ENCODE measurements at regions not wholly inside any gene's neighbourhood (a gene's known extent, or its start where the extent isn't known, plus 50 kb on each side); places are given as distances from the start of the nearest gene placed in this dataset.

DNA sequence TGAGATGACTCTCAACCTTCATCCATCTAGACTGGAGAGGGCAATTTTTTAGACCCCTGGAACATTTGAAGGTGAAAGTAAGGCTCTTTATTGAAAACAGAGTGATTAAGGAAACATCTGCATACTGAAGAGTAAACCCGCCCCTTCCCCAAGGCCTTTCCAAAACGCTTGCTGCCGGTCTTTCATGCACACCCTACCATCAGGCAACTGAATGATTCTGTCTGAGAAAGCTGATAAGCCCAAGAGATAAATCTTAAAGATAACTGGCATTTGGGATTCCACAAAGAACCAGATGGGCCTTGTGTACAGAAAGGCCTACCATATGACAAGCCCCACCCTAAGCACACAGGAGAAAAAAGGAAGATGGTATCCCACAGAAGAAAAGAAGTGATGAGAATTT lies 54.4 kb upstream of the PIK3R1 start:
- DNase-seq = no peak

DNA sequence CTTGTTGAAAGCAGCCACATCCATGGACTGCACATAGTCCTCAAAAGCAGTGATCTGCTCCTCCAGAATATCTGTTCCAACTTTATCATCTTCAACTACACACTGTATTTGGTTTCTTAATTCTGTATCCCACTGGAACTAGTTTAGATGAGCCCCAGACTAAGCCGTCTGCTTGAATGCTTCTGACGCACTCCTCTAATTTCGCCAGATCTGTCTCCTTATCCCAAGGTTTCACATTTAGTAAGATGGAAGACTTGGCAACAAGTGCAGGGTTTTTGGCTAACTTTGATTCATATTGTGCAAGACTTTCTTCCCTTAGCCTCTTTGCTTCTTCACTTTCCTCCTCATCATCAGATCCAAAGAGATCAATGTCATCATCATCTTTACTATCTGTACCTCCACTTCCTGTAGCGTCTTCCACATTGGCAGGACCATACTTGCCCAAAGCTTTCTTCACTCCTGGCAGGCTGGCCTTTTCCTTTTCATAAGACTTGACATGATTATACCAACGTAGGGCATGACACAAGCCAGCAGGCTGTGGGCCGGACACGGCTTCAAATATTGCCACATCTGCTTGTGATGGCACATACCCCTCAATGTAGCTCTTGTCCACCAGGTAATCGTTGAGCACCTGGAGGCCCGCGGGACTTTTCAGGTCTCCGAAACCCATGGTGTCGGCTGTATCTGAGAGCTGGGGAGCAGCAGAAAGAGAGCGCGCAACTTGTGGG lies 56.2 kb upstream of the PIK3R1 start:
- DNase-seq = no peak

GRCh38 chr5:68155940-68156339 lies 59.6 kb upstream of the PIK3R1 start:
- DNase-seq = no peak

GRCh38 chr5:68154119-68154857 lies 61.3 kb upstream of the PIK3R1 start:
- no peak for DNase-seq

DNA sequence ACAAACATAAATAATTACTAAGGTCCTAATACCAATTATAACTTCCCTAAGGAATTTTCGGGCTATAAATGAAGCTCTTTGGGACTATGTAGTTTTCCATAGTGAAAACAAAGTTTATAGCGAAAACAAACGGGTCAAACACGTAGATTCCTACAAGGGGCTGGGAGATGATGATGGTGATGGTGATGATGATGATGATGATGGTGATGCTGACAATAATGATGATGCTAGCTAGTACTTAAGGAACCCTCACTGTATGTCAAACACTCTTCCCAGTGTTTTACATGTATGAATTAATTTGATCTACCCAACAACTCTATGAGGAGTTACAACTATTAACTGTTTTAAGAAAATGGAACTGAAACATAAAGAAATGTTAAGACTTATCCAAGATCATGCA lies 63.7 kb upstream of the PIK3R1 start:
- no peak for DNase-seq

- DNase-seq = no peak
These were observed 66.4 kb upstream of the PIK3R1 start for GRCh38 chr5:68149189-68149588.

GRCh38 chr5:68148096-68148495 lies 67.5 kb upstream of the PIK3R1 start:
- no peak for DNase-seq

GRCh38 chr5:68147659-68148058 lies 67.9 kb upstream of the PIK3R1 start:
- DNase-seq = no peak

GRCh38 chr5:68141494-68141893 lies 74.1 kb upstream of the PIK3R1 start:
- no peak for DNase-seq

- no peak for DNase-seq
These were observed 74.8 kb upstream of the PIK3R1 start for GRCh38 chr5:68140763-68141162.

- DNase-seq = no peak
These were observed 75.7 kb upstream of the PIK3R1 start for GRCh38 chr5:68139611-68140441.

GRCh38 chr5:68137511-68138140 lies 77.9 kb upstream of the PIK3R1 start:
- DNase-seq = no peak

- no peak for DNase-seq
These were observed 80.8 kb upstream of the PIK3R1 start for GRCh38 chr5:68134669-68135313.

DNA sequence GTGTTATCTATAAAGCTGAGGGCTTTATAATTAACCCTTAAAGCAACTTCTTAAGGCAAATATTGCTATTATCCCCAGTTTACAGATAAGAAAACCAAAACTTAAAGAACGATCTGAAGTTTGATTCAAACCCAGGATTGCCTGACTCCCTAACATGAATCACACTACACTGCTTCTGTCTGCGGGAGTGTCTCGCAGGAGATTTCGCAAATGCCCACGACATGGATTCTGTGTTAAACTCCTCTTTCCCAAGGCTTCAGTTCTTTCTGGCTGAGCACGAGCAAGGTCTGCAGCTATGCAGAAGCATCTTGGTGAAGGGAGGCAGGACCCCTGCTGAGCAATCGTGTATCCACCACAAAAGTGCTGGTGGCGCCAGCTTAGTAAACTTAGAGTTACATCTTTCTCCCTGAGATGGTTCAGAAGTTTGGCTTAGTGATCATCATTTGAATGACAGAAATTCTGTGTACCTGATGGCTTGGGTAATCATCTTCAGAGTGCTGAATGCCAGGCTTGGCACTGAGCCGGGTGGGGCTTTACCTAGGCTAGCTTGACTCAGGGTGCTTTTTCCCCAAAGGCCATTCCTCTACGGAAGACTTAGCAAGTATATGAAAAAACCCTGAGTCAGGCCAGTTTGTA lies 81.4 kb upstream of the PIK3R1 start:
- no peak for DNase-seq

DNA sequence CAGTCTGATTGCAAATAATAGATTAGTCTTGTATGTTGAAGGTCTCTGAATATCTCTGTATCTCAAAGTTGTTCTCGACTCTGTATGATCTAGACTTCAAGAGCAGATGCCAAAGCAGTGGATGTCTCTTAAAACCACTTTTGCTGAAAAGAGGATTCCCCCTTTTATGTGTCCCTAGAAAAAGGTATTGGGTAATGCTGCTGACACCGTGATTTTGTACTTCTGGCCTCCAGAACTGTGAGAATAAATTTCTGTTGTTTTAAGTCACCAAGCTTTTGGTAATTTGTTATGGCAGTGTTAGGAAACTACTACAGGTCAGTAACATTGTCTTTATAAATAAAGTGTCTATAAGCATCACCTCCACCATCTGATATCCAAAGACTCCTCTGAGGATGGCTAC lies 85.3 kb upstream of the PIK3R1 start:
- no peak for DNase-seq

DNA sequence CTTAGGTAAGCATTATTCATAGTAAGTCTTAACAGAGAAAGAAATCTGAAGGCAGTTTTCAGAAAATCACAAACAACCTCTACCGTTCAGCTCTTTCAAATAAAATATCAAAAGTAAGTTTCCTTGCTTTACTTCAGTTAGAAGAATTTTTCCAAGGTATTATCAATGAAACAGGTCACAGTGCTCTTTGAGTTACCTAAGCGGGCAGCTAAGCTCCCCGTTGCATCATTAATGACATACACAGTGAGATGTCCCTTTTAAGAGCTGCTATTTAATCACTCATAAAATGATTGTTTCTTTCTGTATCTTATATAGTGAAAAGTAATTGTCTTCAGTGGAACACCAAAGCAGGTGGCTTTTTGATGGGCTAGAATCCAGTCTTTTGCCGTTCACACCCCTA lies 86.2 kb upstream of the PIK3R1 start:
- no peak for DNase-seq

- DNase-seq = no peak
These were observed 88.7 kb upstream of the PIK3R1 start for GRCh38 chr5:68126886-68127285.

DNA sequence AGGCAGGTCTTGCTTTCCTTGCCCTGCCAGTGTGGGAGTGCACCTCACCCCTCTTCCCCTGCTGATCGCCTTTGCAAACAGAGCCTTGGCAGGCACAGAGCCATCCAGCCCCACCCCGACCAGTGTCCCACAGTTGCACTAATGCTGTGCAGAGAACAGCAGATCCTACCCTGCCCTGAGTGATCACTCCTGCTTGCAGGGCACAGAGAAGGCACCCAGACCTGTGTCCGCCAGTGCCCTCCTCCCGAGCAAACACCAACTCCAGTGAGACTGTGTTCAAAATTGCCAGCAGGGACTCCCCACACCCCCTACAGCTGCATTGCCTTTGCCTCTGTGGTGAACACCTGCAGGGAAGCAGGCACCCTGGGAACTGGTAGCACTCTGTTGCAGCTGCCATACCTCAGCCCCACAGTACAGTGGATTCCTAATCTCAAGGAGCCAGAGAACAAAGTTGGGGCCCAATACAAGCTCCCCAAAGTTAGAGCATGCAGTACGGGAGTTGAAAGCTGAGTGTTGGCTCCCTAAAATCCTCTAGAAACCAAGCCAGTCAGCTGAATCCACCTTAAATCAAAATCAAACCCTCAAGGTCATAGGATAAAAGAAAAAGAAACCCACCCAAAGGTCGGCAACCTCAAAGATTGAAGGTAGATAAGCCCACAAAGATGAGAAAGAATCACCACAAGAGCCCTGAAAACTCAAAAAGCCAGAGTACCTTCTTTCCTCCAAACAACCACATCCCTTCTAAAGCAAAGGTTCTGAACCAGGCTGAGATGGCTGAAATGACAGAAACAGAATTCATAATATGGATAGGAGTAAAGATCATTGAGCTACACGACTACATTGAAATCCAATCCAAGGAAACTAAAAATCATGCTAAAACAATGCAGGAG lies 92.9 kb upstream of the PIK3R1 start:
- no peak for DNase-seq

GRCh38 chr5:68116868-68117411 lies 98.6 kb upstream of the PIK3R1 start:
- DNase-seq = no peak

DNA sequence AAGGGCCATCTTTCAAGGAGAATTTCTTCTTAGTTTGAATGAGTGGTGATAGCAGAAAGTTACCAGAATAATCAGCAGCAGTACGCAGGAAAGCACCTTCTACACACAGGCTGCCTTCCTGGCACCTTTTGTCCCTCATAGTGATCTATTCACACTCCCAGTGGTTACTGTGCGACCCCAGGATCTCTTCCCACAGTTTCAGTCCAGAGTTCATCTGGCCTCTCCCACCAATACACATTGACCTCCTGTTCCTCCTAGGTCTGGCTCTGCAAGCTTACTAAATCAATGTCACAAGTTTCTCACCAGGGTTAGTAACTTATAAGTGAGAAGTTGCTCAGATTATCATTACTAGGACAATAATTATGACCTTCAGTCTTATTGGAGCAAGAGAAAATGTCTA lies 99.1 kb upstream of the PIK3R1 start:
- DNase-seq = no peak

DNA sequence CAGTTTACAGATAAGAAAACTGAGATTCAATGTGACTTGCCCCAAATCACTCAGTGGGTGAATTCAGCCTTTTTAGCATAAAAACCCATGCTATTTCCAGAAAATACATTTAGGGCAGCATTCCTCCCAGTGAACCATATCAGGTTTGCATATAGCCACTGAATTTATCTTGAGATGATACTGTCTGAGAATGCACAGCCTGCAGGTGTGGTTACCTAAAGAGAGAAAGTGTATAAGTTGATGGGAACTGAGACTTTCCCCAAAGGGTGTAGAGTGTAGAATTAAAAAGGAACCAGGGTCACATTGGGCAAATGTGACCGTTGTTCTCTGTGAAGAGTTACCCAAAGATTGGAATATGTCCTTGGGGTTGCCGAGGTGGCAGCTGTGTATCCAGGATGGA lies 100.0 kb upstream of the PIK3R1 start:
- no peak for DNase-seq
